ENCODE measurements at regions not wholly inside any gene's neighbourhood (a gene's known extent, or its start where the extent isn't known, plus 50 kb on each side); places are given as distances from the start of the nearest gene placed in this dataset.

- no peak for DNase-seq
These were observed 675.0 kb downstream of the SATB2 start for GRCh38 chr2:198782734-198783133.

- no peak for DNase-seq
These were observed 680.9 kb downstream of the SATB2 start for GRCh38 chr2:198776616-198777406.

GRCh38 chr2:198775737-198776136 is 682.0 kb downstream of the SATB2 start:
- DNase-seq = no peak

- DNase-seq = no peak
These were observed 683.2 kb downstream of the SATB2 start for GRCh38 chr2:198774576-198774975.

GRCh38 chr2:198767694-198768093 is 690.0 kb downstream of the SATB2 start:
- DNase-seq = no peak

- no peak for DNase-seq
These were observed 693.9 kb downstream of the SATB2 start for GRCh38 chr2:198763793-198764192.

- DNase-seq = no peak
These were observed 695.3 kb downstream of the SATB2 start for GRCh38 chr2:198762441-198762840.

- DNase-seq = no peak
These were observed 700.7 kb downstream of the SATB2 start for GRCh38 chr2:198757069-198757468.

GRCh38 chr2:198756166-198756565 is 701.6 kb downstream of the SATB2 start:
- no peak for DNase-seq

GRCh38 chr2:198753101-198753500 is 704.6 kb downstream of the SATB2 start:
- DNase-seq = no peak

- DNase-seq = no peak
These were observed 708.4 kb downstream of the SATB2 start for GRCh38 chr2:198749364-198749763.

- DNase-seq = no peak
These were observed 725.8 kb downstream of the SATB2 start for GRCh38 chr2:198731842-198732399.

GRCh38 chr2:198720266-198720665 is 737.5 kb downstream of the SATB2 start:
- DNase-seq = no peak

GRCh38 chr2:198717451-198717850 is 740.3 kb downstream of the SATB2 start:
- no peak for DNase-seq

- DNase-seq = no peak
These were observed 742.4 kb downstream of the SATB2 start for GRCh38 chr2:198715302-198715835.

GRCh38 chr2:198712485-198712884 is 745.3 kb downstream of the SATB2 start:
- DNase-seq = no peak

GRCh38 chr2:198711484-198711883 is 746.3 kb downstream of the SATB2 start:
- no peak for DNase-seq

- DNase-seq = no peak
These were observed 747.2 kb downstream of the SATB2 start for GRCh38 chr2:198710562-198710961.

GRCh38 chr2:198706476-198707082 is 751.2 kb downstream of the SATB2 start:
- no peak for DNase-seq

- no peak for DNase-seq
These were observed 754.5 kb downstream of the SATB2 start for GRCh38 chr2:198703281-198703680.

- DNase-seq = no peak
These were observed 754.9 kb downstream of the SATB2 start for GRCh38 chr2:198702796-198703195.

- DNase-seq = no peak
These were observed 756.3 kb downstream of the SATB2 start for GRCh38 chr2:198701481-198701880.

GRCh38 chr2:198700319-198700718 is 757.4 kb downstream of the SATB2 start:
- no peak for DNase-seq

- DNase-seq = no peak
These were observed 759.5 kb downstream of the SATB2 start for GRCh38 chr2:198698230-198698629.

All from activated CD4-positive, alpha-beta T cell treated with anti-CD3 and anti-CD28 coated beads, Interleukin-2, Interleukin-6, amounts not matched to agents 100 ng/mL and 50 ng/mL, durations not matched to agents 16 hours and 8 hours (primary cell).